Stimulated activated CD8-positive, alpha-beta memory T cell treated with anti-CD3 and anti-CD28 coated beads, Interleukin-4, amount 100 ng/mL, for 24 hours (primary cell): ENCODE measurements at regions not wholly inside any gene's neighbourhood (a gene's known extent, or its start where the extent isn't known, plus 50 kb on each side); places are given as distances from the start of the nearest gene placed in this dataset.

Experiments used
- DNase-seq: peaks from one replicate; pipeline ENCODE4 v3.0.0-alpha.2; 2020; ENCODE audit warnings: low read depth

DNA sequence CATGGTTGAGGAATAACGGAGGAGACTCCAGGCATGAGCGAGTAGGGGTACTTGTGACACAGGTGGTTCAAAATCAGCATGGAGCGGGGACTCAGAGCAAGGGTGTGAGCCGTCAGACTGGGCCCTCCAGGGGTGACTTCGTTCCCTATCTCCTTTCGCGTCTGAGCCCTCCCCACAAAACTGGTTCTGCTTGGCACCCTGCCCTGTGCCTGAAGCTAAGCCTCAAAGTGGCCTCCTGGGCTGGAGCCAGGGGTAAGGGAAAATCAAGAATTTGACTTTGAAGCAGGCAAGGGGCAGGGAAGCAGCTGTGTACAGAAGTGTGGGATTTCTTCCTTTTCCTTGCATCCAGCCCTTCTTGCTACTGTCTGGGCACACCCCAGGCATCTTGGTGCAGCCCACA lies 331.5 kb upstream of the AJAP1 start:
- DNase-seq: no peak

GRCh38 chr1:4323309-4323708 lies 331.1 kb upstream of the AJAP1 start:
- DNase-seq: no peak

DNA sequence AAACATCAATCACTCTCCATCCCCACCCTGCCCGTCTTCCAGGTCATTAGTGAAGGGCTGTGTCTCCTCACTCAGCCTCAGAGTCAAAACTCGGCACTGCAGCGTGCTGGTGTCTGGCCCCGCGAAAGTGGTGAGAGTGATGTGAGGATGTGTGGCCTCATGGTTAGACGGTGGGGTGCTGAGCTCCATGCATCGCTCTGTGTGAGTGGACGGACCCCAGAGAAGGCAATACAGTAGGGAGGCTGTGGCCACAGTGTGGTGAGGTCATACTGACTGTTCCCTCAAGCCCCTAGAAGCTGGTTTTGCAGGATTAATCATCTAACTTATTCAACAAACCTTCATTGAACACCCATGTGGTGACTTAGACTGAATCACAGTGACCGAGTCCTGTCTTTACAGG lies 329.9 kb upstream of the AJAP1 start:
- no peak for DNase-seq

DNA sequence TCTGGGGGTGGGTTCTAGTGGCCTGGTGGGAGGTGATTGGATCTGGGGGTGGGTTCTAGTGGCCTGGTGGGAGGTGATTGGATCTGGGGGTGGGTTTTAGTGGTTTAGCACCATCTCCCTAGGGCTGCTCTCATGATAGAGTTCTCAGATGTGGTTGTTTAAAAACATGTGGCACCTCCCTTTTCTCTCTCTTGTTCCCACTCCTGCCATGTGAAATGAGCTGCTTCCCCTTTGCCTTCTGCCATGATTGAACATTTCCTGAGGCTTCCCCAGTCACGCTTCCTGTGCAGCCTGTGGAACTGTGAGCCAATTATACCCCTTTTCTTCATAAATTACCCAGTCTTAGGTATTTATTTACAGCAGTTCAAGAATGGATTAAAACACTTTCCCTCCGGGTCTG lies 327.3 kb upstream of the AJAP1 start:
- DNase-seq: no peak

DNA sequence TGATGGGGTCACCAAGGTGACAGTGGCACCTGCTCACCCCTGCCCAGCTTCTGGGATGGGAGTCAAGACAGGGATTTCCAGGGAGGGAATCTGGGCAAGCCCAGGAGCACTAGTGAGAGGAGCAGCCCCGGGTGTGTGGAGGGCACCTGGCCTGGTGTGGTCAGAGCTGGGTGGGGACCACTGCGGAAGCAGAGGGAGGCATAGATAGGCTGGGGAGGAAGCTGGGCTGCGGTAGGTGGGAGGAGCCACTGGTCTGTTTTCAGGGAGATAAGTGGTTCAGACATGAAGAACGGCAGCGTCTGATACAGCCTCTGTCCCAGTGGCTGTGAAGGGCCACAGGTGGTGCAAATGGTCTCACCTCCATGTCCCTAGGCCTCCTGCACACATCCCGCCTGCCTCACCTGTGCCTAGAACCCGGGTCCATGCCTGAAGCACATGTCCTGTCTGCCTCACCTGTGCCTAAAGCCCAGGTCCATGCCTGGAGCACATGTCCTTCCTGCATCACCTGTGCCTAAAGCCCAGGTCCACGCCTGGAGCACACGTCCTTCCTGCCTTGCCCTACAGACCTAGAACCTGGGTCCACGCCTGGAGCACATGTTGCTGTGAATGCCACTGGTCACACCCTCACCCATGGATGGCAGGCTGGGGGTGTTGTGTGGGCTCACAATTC lies 325.9 kb upstream of the AJAP1 start:
- no peak for DNase-seq

GRCh38 chr1:4330805-4331766 lies 323.3 kb upstream of the AJAP1 start:
- no peak for DNase-seq

- no peak for DNase-seq
Observed at GRCh38 chr1:4331767-4332163, 322.6 kb upstream of the AJAP1 start.

DNA sequence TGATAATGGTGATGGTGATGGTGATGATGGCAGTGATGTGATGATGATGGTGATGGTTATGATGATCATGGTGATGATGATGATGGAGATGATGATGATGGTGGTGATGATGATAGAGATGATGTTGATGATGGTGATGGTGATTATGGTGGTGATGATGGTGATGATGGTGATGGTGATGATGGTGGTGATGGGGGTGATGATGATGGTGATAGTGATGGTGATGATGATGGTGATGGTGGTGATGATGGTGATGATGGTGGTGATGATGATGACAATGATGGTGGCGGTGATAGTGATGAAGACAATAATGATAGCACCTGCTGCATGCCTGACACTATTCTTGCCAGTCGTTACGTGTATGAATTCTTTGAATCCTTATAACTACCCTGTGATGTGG lies 317.9 kb upstream of the AJAP1 start:
- no peak for DNase-seq

DNA sequence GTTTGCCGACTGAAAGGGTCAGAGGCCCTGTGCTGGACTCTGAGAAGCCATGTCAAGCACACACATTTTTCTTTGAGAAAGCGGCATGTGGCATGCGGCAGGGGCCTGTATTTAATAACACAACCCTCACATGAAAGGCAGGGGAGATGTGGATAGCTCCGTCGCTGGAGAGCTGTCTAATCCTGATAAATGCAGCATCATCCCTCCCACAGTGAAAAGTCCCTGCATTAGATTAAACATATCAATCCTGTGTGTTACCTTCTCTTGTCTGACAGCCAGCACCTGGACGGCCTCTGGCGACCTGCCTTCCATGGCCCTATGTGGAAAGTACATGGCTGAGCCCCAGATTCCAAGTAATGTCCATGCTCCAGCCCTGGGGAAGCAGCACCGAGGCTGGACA lies 313.0 kb upstream of the AJAP1 start:
- no peak for DNase-seq

DNA sequence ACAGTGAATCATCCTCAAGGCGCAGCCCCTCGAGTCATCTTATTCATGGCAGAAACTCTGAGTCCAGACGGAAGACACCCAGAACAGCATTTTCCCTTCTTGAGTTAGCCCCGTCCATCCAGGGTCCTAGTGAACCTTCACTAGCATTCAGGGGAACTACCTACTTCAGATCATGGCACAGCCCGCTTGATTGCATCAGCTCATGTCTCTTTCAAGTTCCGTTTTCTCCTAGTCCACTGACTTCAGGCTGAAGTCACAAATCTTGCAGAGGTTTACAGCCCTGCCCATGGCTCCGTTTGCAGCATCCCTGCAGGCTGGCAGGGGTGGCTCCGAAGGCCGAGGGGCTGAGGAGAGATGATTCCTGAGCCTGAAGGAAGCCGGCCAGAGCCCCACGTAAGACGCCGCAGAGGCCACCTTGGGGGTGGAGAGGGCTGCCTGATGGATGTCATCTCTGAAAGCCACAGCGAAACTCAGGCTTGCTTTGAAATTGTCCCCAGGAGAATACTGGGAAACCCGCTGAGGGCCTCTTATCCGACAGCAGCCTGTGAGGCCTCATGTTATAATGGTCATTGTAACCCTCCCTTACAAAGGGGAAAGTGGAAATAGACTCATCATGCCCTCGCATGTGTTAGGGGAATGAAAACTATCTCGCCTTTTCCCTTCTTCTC lies 310.2 kb upstream of the AJAP1 start:
- no peak for DNase-seq

DNA sequence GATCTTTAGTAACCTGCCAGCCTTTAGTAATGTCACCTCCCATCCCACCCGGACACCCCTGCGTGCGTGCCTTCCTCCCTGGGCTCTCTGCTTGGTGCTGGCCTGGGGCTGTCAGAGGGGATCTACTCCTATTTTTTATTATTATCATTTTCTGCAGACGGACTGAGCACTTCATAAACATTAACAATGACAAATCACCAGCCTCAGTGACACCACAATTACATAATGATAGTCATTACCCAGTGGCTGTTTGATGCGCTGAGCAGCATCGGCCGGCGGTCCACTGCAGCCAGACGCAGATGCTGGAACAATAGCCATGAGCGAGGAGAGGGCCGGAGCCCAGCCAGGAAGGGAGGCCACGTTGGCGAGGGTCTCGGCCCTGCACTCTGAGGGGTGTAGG lies 309.3 kb upstream of the AJAP1 start:
- DNase-seq: no peak

DNA sequence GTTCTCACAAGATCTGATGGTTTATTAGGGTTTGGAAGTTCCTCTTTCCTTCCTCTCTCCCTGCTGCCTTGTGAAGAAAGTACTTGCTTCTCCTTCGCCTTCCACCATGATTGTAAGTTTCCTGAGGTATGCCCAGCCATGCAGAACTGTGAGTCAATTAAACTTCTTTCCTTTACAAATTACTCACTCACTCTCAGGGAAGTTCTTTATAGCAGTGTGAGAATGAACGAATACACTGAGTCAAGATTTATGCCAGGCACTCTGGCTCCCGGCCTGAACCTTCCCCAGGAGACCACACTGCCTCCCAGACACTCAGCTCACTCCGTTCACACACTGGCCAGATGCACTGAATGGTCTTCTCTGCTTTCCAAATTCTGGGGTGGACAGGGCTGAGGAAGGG lies 308.3 kb upstream of the AJAP1 start:
- no peak for DNase-seq

DNA sequence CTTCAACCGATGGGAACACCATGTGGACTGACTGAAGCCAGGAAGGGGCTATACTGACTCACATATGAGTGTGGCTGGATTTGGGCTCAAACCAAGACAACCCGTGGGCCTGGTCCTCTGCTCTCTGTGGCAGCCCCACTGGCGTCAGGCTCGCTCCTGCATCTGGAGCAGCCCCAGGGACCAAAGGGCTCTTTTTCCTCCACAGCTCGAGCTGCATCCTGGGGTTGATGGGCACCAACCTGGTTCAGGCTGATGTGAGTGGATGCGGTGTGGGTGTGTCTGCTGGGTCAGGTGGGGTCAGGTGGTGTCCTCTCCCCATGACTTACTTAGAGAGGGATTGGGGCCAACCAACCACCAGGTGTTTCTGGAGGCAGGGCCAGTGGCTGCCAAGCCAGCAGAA lies 303.0 kb upstream of the AJAP1 start:
- DNase-seq: no peak

- no peak for DNase-seq
Observed at GRCh38 chr1:4353090-4353856, 301.1 kb upstream of the AJAP1 start.

DNA sequence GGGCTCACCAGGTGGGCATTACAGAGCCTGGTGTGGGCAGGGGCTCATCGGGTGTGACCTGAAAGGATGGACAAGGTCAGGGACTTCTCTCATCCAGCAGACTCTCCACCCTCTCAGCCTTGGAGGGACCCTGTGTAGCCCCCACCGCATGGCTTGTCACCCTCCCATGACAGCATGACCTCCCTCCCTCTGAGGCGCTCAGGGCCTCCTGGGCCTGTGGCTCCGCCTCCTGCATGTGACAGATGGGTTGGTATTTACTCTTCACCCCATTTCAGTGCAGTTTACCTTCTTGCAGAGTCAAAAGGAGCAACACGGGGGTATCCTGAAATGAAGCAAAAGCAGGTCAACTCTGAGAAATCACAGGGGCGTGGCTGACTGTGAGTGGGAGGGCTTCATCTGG lies 298.6 kb upstream of the AJAP1 start:
- no peak for DNase-seq

DNA sequence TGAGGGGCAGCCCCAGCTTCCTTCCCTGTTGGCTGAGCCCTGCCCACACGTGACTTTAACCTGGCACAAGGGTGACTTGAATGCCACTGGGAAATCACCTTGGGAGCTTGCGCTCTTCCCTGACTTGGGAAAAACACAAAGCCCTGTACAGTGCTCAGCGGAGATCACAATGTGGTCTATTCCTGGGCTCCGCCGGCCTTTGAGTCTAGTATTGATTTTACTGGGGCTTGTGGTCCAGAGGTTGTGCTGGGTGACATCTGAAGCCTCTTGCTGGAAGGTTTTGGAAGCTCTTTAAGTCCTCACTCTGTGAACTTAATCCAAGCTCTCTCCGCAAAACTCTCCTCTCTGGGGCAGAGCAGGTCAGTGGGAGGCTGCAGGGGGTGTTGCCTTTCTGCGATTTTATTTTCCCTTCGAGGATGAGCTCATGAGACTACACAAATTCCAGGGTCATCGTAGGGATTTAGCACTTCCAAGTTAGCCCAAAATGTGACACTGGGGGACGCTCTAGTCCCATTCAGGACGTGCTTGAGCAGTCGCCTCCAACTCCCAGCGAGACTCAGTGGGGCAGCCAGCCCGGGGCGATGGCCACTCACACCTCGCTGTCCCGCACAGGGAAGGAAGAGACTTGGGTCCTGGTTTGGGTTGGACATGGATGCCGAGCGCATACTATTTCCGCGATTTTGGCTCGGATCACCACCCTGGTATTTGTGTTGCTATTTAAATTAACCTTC lies 291.9 kb upstream of the AJAP1 start:
- no peak for DNase-seq

- no peak for DNase-seq
Observed at GRCh38 chr1:4366091-4366490, 288.3 kb upstream of the AJAP1 start.

DNA sequence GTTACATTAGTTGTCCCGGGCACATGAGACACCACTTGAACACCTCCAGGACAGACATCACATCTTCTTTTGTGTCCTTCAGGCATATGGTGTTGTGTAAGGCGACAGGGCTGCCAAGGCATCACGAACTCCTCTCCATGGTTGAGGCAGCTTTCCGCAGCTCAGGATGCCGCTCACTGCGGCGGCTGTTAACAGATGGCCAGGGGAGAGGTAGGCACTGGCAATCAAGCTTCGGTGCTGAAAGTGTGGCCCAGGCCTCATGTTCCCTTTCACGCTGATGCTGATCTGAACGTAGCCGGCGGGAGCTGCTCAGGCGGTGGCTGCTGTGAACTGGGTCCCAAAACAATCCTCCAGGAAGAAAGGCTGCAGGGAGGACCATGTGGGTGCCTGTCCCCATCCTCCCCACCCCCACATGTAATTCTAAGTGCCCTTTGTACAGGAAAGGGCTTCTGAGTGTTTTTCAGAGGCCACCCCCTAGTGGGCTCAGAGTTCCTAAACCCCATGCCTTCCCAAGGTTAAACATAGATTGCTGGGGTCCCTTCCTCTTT lies 287.1 kb upstream of the AJAP1 start:
- DNase-seq: no peak

DNA sequence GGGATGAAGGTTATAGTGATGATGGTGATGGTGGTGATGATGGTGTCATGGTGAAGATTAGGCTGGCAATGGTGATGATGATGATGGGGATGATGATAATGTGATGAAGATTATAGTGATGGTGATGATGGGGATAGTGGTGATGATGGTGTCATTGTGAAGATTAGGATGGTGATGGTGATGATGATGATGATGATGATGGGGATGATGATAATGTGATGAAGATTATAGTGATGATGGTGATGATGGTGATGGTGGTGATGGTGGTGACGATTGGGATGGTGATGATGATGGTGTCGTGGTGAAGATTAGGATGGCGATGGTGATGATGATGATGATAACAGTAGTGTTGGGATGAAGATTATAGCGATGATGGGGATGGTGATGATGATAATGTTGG lies 285.1 kb upstream of the AJAP1 start:
- DNase-seq: no peak

DNA sequence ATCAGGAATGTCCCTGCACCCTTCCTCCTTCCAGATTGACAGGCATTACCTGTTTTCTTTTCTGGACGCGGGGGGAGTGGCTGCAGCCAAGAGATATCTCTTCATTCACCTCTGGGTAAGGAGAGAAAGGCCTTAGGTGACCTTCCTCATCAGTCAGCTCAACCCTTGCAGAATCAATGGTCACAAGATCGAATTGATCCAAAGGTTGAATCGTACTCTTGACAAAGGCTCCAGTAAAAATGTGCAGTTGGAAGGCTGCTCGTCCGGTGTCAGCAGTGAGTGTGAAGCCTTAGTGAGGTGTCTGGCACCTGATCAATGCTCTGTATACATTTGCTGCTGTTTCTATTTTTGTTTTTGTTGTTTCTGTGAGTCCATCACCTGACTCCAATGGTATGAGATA lies 282.6 kb upstream of the AJAP1 start:
- no peak for DNase-seq

- DNase-seq: no peak
Observed at GRCh38 chr1:4375812-4376211, 278.6 kb upstream of the AJAP1 start.
